Smooth muscle cell (in vitro differentiated cells): ENCODE measurements at regions not wholly inside any gene's neighbourhood (a gene's known extent, or its start where the extent isn't known, plus 50 kb on each side); places are given as distances from the start of the nearest gene placed in this dataset.
"Not testable (repeated sequence)": the region's sequence is repeated elsewhere in the genome, so short reads cannot be mapped to it uniquely, and the experiment has no call there.

Experiments used
- DNase-seq: peaks from one replicate; lab custom pipeline; 2025; ENCODE audit not compliant: unreplicated experiment; lab: John Stamatoyannopoulos, UW
- H2AFZ ChIP-seq: fragments of 200-600 bp; sonication (generic); 2 replicates; pipeline ENCODE4 v1.6.0; 2016; ENCODE audit warnings: antibody characterized with exemption, low read depth, mild to moderate bottlenecking
- H3F3A ChIP-seq: fragments of 200-600 bp; sonication (generic); 2 replicates; pipeline ENCODE4 v1.6.0; 2017; ENCODE audit warnings: antibody characterized with exemption, low read depth
- H3K27ac ChIP-seq: fragments of 200-600 bp; sonication (generic); 2 replicates; pipeline ENCODE4 v1.5.1; 2016; ENCODE audit warnings: low read depth, mild to moderate bottlenecking
- H3K27me3 ChIP-seq: fragments of 200-600 bp; sonication (generic); 2 replicates; pipeline ENCODE4 v1.6.1; 2016; ENCODE audit warnings: low read depth, mild to moderate bottlenecking
- H3K36me3 ChIP-seq: fragments of 200-600 bp; sonication (generic); 2 replicates; pipeline ENCODE4 v1.5.1; 2016; ENCODE audit warnings: low read depth
- H3K4me1 ChIP-seq: fragments of 200-600 bp; sonication (generic); 2 replicates; pipeline ENCODE4 v1.5.1; 2016; ENCODE audit warnings: low read depth
- H3K4me2 ChIP-seq: fragments of 200-600 bp; sonication (generic); 2 replicates; pipeline ENCODE4 v1.6.0; 2016; ENCODE audit warnings: mild to moderate bottlenecking
- H3K4me3 ChIP-seq: fragments of 200-600 bp; sonication (generic); 2 replicates; pipeline ENCODE4 v1.5.1; 2016; ENCODE audit warnings: mild to moderate bottlenecking
- H3K79me2 ChIP-seq: fragments of 200-600 bp; sonication (generic); 2 replicates; pipeline ENCODE4 v1.6.0; 2016; ENCODE audit warnings: low read depth, mild to moderate bottlenecking
- H3K9ac ChIP-seq: fragments of 200-600 bp; sonication (generic); 2 replicates; pipeline ENCODE4 v1.6.0; 2016; ENCODE audit warnings: low read depth
- H3K9me3 ChIP-seq: fragments of 200-600 bp; sonication (generic); replicated peaks from 2 replicates; pipeline ENCODE4 v1.5.1; 2016; ENCODE audit warnings: low read depth
- H4K20me1 ChIP-seq: fragments of 200-600 bp; sonication (generic); 2 replicates; pipeline ENCODE4 v1.6.0; 2016; ENCODE audit warnings: low read depth
- CTCF ChIP-seq: fragments of 200-600 bp; sonication (generic); IDR thresholded peaks from 2 replicates; pipeline ENCODE4 v1.5.1; 2017; ENCODE audit warnings: borderline replicate concordance, mild to moderate bottlenecking, antibody characterized with exemption; ENCODE audit not compliant: insufficient read depth, poor library complexity, severe bottlenecking
- WGBS: methylation state at CpG from one replicate; pipeline ENCODE4 v1.1.7; 2016; ENCODE audit warnings: low lambda C conversion rate; 5-methylcytosine and 5-hydroxymethylcytosine counted together

GRCh38 chr5:104859437-104859836 lies 1296.8 kb upstream of the NUDT12 start:
- Histone ChIP-seq H2AFZ (no peak overlapping the region), H3K9me3 (no peaks in the 10 kb centered on the region), H3K9ac (no peak overlapping the region), H3K27me3 (no peaks in the 10 kb centered on the region), H3K4me1 (no peaks in the 10 kb centered on the region), H3K4me3 (no peak overlapping the region), H3K4me2 (no peak overlapping the region), H4K20me1 (no peaks in the 10 kb centered on the region), H3K27ac (no peak overlapping the region), H3F3A (no peaks in the 10 kb centered on the region), H3K79me2 (no peaks in the 10 kb centered on the region), H3K36me3 (no peaks in the 10 kb centered on the region)
- no peak for TF ChIP-seq CTCF
- no peak for DNase-seq
- WGBS: 91% methylated on average over 4 of the region's 4 CpGs

GRCh38 chr5:104852099-104852498 lies 1289.5 kb upstream of the NUDT12 start:
- not testable (repeated sequence) for DNase-seq, H3K4me1 ChIP-seq, H2AFZ ChIP-seq, H3K27me3 ChIP-seq, H4K20me1 ChIP-seq, H3K36me3 ChIP-seq, H3K4me3 ChIP-seq, H3K4me2 ChIP-seq, H3K79me2 ChIP-seq, H3K27ac ChIP-seq, H3K9me3 ChIP-seq, H3K9ac ChIP-seq, H3F3A ChIP-seq
- 96% methylated on average over 5 of the region's 5 CpGs for WGBS

- TF ChIP-seq CTCF: no peak
- H3K27ac ChIP-seq: no peak overlapping the region
- no peak overlapping the region for H3K4me3 ChIP-seq
- no peaks in the 10 kb centered on the region for H4K20me1 ChIP-seq
- DNase-seq: no peak
- no peaks in the 10 kb centered on the region for H3K36me3 ChIP-seq
- H3F3A ChIP-seq: no peaks in the 10 kb centered on the region
- H3K4me1 ChIP-seq: no peaks in the 10 kb centered on the region
- H3K9me3 ChIP-seq: no peaks in the 10 kb centered on the region
- no peak overlapping the region for H3K4me2 ChIP-seq
- H2AFZ ChIP-seq: no peak overlapping the region
- no peaks in the 10 kb centered on the region for H3K27me3 ChIP-seq
- no peaks in the 10 kb centered on the region for H3K79me2 ChIP-seq
- H3K9ac ChIP-seq: no peak overlapping the region
- WGBS: 78% methylated on average over 4 of the region's 4 CpGs
Measured at GRCh38 chr5:104845541-104845940, 1283.0 kb upstream of the NUDT12 start.

- Histone ChIP-seq H4K20me1 (no peaks in the 10 kb centered on the region), H3K27ac (no peak overlapping the region), H3F3A (no peaks in the 10 kb centered on the region), H3K4me1 (no peaks in the 10 kb centered on the region), H3K36me3 (no peaks in the 10 kb centered on the region), H3K79me2 (no peaks in the 10 kb centered on the region), H3K4me2 (no peak overlapping the region), H3K9me3 (no peaks in the 10 kb centered on the region), H3K4me3 (no peak overlapping the region), H2AFZ (no peak overlapping the region), H3K9ac (no peak overlapping the region), H3K27me3 (no peaks in the 10 kb centered on the region)
- 18% methylated on average over 2 of the region's 2 CpGs for WGBS
- DNase-seq: no peak
- no peak for TF ChIP-seq CTCF
Measured at GRCh38 chr5:104843822-104844221, 1281.2 kb upstream of the NUDT12 start.
